Left hindlimb (tissue), 1 donor: ENCODE measurements at regions not wholly inside any gene's neighbourhood (a gene's known extent, or its start where the extent isn't known, plus 50 kb on each side); places are given as distances from the start of the nearest gene placed in this dataset.

Source experiments
- DNase-seq: peaks from one replicate; pipeline ENCODE4 v3.0.0-alpha.2; 2018

DNA sequence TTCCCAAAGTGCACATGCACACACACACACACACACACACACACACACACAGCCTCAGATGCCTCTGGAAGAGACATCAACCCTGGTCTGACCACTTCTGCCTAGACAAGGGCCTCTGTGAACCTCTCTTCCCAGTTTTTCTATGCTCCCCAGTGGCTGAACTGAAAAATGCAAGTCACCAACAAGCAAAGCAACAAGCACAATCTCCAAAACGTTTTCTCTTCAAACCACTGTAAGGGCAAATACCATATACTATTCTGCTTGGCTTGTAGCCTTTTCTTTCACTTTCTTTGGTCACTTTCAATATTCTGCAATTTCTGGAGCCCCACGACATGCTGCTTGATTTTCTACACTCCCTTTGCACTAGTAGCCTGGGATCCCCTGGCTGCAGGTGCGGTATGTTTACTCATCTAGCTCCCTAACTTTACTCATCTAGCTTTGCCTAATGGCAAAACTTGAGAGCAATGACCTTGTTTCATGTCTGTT lies 121.4 kb upstream of the DST start:
- no peak for DNase-seq

GRCh38 chr6:56761651-56762050 lies 119.0 kb upstream of the DST start:
- DNase-seq, result no peak

GRCh38 chr6:56760842-56761241 lies 118.2 kb upstream of the DST start:
- DNase-seq, result no peak

- DNase-seq, result no peak
Observed at GRCh38 chr6:56759521-56759920, 116.8 kb upstream of the DST start.

DNA sequence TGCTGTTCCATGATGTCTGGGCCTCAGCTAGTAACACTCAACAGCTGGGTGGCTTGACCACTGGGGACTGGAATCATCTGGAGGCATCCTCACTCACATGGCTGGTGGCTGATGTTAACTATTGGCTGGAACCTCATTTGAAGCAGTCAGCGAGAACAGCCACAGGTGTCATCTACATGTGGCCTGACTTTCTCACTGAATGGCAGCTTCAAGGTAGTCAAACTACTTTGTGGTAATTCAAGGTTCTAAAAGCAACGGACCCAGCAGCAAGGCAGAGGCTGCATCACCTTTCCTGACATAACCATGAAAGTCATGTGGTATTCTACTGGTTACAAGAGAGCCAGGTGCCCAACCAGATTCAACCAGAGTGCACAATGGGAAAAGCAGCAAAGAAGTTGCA lies 115.9 kb upstream of the DST start:
- no peak for DNase-seq

- no peak for DNase-seq
Observed at GRCh38 chr6:56758120-56758519, 115.4 kb upstream of the DST start.

GRCh38 chr6:56757588-56757984 lies 114.9 kb upstream of the DST start:
- DNase-seq, result no peak

DNA sequence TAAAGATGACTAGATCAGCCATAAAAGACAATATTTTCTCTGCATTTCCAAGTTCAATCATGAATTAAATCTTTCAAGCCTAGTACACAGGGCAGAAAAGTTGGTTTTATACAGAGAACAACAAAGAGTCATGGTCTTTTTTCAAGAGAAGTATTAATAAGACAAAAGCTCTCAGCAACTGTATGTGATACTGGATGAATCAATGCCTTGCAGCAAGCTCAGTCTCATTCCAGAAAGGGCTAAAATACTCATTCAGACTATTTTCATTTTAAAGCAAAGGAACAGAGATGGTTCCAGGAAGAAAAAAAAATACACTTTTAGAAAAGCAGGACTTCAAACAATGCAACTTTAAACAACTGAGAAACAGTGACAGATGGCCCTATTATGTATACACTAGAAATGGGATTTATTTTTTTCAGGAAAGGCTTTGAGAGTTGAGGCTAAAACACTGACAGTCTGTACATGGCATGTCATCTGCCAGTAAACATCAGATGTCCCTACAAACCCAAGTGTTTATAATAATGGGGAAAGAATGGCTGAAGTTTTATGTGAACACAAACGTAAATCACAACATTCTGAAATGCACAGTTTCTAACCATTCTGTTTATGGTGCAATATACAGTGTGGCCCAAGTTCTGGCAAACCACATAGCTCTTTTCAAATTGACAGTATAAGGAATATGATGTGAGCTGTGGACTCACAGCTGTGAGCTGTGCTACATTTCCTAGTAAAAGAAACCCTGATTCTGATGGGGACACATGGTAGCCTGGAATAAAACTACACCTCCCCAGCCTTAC lies 114.3 kb upstream of the DST start:
- DNase-seq, result no peak

GRCh38 chr6:56756219-56756789 lies 113.6 kb upstream of the DST start:
- DNase-seq, result no peak

- no peak for DNase-seq
Observed at GRCh38 chr6:56755040-56755439, 112.4 kb upstream of the DST start.

DNA sequence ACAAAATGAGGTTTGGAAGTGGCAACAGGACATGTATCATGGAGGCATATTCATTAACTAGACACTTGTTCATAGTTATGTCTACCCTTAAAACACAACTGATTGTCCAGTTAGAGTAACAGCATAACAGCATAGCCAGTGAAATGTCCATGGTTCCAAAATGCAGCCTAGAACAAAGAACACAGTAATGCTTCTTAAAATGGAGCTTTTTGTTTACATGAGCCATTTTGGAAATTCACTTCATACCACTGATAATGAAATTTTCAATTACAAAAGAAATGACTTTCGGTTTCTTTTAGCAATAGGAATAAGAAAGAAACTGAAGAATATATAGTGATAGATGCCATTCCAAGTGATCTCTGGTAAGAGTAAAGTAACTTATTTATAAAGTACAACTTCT lies 111.1 kb upstream of the DST start:
- DNase-seq, result no peak

DNA sequence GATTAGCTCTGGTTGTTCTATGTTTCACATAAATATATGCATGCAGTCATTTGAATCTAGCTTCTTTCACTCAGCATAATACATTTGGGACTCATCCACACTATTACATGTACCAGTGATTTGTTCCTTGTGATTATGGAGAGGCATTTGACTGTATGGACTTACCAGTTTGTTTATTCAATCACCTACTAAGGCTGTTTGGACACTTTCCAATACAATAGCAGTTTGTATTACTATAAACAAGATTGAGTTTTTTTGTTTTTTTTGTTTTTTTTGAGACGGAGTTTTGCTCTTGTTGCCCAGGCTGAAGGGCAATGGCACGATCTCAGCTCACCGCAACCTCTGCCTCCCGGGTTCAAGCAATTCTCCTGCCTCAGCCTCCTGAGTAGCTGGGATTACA lies 109.8 kb upstream of the DST start:
- no peak for DNase-seq

GRCh38 chr6:56752009-56752408 lies 109.3 kb upstream of the DST start:
- no peak for DNase-seq

GRCh38 chr6:56751604-56752003 lies 108.9 kb upstream of the DST start:
- no peak for DNase-seq

GRCh38 chr6:56750686-56751085 lies 108.0 kb upstream of the DST start:
- no peak for DNase-seq

DNA sequence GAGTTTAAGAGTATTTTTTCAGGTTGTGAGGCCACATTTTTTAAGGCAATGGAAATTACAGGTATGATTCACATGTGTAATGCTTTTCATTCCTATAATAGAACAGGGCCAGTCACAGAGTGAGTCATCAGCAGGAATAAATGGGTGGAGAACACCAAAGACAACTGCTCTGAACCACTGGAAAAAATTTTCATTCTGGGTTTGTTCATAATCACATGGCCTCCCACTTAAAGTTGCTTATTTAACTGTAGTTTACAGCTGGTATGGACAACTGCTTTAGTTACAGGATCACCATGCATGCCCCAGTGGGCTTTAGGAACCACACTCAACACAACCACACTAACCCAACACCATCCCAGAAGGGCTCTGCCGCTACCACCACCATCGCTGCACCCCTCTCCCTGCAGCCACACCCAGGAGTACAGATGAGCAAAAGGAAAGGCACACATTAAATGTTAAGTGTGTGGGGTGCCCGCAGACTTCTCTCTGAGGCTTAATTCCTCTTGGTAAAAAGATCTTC lies 107.0 kb upstream of the DST start:
- no peak for DNase-seq

DNA sequence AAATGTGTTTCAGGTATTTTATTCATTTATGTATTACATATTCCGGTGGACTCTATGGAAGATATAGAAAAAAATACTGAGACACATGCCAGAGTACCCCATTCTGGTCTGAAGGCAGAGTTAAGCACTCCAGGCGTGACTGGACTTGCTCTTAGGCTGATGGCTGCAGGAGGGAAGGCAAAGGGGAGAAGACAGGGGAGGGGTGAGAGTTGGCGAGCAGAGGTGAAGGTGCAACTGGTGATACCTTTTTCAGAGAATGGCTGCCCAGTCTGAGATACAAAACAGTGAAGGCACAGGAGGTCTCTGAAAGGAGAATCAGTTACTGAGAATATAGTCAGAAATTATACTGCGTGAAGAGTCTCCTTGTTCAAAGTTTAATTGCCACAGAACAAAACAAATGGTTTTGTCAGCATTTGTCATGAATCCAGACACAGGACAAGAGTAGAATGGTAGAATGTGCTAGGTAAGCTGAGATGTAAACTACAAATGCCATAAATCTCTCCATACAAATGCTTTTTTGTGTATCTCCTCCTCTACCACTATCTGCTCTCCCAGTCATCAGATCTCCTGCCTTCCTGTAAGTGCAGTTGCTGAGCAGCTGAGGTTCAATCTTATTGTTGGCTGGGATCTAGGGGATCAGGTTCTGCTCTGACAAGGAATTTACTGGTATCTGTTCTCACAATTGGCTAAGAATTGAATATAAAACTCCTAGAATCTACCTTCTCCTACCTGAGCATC lies 104.2 kb upstream of the DST start:
- no peak for DNase-seq

GRCh38 chr6:56745971-56746370 lies 103.3 kb upstream of the DST start:
- DNase-seq, result no peak

GRCh38 chr6:56745081-56745480 lies 102.4 kb upstream of the DST start:
- no peak for DNase-seq

DNA sequence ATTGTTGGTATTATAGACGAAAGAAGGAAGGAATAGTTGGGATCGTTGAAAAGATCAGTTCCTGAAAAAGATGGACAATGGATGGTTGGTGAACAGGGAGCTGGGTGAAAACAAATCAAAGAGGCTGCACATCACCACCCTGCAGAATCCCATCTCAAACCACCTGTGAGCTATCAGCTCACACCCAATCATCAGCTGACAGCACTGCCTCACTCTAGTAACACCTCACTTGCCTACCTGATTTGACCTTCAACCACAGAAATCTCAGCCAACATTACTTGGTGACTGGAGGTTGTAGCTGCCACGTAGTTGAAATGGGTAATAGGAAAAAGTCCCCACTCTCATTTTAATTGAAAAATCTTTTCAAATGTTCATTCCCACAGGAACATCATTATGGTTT lies 101.8 kb upstream of the DST start:
- no peak for DNase-seq

DNA sequence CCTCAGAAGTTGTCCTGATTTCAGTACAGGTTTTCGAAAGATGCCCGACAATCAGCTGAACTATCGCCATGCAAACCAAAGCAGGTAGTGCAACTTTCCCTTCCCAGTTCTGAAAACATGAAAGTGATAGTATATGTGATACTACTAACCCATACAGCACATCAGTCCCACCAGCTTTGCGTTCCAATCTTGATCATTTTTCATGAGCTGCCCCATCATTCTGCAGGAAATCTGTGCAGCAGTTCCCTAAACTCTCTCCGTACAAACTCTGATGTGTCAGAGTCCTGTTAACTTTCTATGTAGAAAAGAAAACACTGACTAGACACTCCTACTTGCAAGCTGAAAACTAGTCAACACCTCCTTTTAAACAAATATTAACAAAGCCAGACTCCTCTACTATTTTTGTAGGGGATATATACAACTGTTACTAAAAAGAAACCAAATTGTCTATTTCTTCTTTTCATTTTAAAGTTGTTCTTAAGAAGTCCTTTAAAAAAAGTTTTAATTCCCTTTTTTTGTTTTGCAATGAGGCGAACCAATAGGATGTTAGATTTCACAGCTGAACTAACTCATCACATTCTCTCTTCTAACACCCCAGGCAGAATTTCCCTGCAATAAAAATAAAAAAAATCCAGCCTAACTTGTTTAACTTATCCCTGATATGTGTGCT lies 99.6 kb upstream of the DST start:
- DNase-seq, result no peak

DNA sequence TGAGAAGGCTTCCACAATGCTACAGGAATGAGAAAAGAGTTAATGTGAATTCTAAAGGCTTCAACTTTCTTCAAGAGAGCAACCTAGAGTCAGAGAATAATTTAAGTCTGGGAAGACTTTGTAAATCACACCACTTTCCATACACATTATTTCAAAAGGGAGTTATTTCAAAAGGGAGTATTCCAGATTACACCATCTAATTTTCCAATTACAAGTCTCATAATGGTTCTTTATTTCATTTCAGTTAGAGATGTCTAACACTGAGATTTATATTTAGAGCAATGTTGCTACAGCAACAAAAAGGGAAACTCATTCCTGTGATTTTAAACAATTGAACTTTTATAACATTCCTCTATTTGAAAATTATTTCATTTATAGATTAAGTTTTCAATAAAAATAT lies 98.8 kb upstream of the DST start:
- no peak for DNase-seq
